Psoas muscle (tissue), 7 donors: ENCODE measurements at regions not wholly inside any gene's neighbourhood (a gene's known extent, or its start where the extent isn't known, plus 50 kb on each side); places are given as distances from the start of the nearest gene placed in this dataset.

ENCODE experiments used
- ATAC-seq, 4 donors: fragments of 200-7000 bp; cut with Tn5 transposase; one replicate each; pipeline ENCODE4 v1.9.1; 2020; ENCODE audit warnings: moderate library complexity in 3 of 4, mild to moderate bottlenecking in 2 of 4
- DNase-seq, 2 donors: peaks; one replicate each; pipeline ENCODE4 v3.0.0-alpha.2; 2020
- H3K27ac ChIP-seq: fragments of 200-600 bp; one replicate; pipeline ENCODE4 v1.8.0; 2022
- H3K27me3 ChIP-seq, 3 donors: fragments of 200-600 bp in 1 of 3; one replicate each; pipeline versions ENCODE4 v1.6.1 to v1.8.0; 2013 to 2022; ENCODE audit warnings: low read length in 2 of 3, mild to moderate bottlenecking in 2 of 3, moderate library complexity in 1 of 3; ENCODE audit not compliant: insufficient read depth in 3 of 3
- H3K36me3 ChIP-seq, 2 donors: fragments of 200-600 bp in 1 of 2; one replicate each; pipeline versions ENCODE4 v1.6.1 to v1.8.0; 2013 to 2022; ENCODE audit warnings: low read depth in 1 of 2, mild to moderate bottlenecking in 1 of 2, moderate library complexity in 1 of 2; ENCODE audit not compliant: insufficient read depth in 1 of 2
- H3K4me1 ChIP-seq: fragments of 200-600 bp; one replicate; pipeline ENCODE4 v1.8.0; 2022
- H3K4me3 ChIP-seq: fragments of 200-600 bp; one replicate; pipeline ENCODE4 v1.8.0; 2022; ENCODE audit warnings: mild to moderate bottlenecking
- H3K9me3 ChIP-seq: fragments of 200-600 bp; one replicate; pipeline ENCODE4 v1.8.0; 2022
- CTCF ChIP-seq: fragments of 200-600 bp; IDR thresholded peaks from one replicate; pipeline ENCODE4 v1.8.0; 2022; ENCODE audit warnings: antibody characterized with exemption
- WGBS, 3 donors: extraction: QIAGEN DNeasy Blood & Tissue Kit; methylation state at CpG; one replicate each; pipeline versions ENCODE4 v1.1.6 to v1.1.7; 2013; 5-methylcytosine and 5-hydroxymethylcytosine counted together
- intact Hi-C, 2 donors: fragments of 100-400 bp; cut with DNase I; formaldehyde crosslinking; loops; one replicate each; pipeline versions ENCODE4 v1.11.0 to v1.14.2; 2022
- donor health status: healthy with polysubstance abuse.
- donor health status: DM: no; HTN: no; CAD: no; lungs with moderate emphysema.
- donor health status: Bipolar disorder and iron deficiency.
- donor health status: healthy.
- donor health status: DM: yes; HTN: yes; CAD: no.
- donor health status: DM: no; HTN: no; CAD: no.
- donor health status: DM: yes; HTN: yes; CAD: no.

GRCh38 chr3:88572450-88572849, 422.7 kb downstream of the C3orf38 start:
- intact Hi-C loops, result no loop called here
- WGBS, 3 donors, result 65 to 78% (median 74%) methylated on average over 3 of the region's 3 CpGs
- H3K36me3 ChIP-seq, result no peaks in the 10 kb centered on the region

DNA sequence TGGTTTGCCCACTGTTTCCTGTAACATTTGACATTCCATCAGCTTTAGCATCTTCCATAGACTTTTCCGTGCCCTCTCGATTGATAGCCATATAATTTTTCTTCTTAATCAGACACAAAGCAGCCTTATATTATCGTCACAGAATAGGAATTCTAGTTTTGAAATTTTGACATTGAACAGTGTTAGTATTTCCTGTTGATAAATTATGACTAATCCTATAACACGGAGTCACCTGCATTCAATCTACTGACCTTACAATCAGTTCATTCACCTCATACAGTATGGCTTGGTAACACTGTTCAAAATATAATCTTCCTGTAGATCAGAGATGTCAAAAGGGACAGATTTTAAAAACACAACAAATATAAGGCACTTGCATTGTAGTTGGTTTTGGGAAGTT, 423.7 kb downstream of the C3orf38 start:
- Histone ChIP-seq H3K27me3 (no peaks in the 10 kb centered on the region), H3K27ac (no peak overlapping the region), H3K4me1 (no peaks in the 10 kb centered on the region), H3K9me3 (peaks cover 7% of the 10 kb centered on the region), H3K4me3 (no peak overlapping the region), H3K36me3 (no peaks in the 10 kb centered on the region)
- ATAC-seq (no peak), DNase-seq (no peak)
- intact Hi-C loops, result no loop called here
- TF ChIP-seq CTCF, result no peak
- 70 to 85% (median 79%) methylated on average over 4 of the region's 4 CpGs for WGBS, 3 donors

More at GRCh38 chr3:88572450-88572849, 422.7 kb downstream of the C3orf38 start:
- ATAC-seq, result no peak
- H3K27ac ChIP-seq, result no peak overlapping the region
- peaks cover 7% of the 10 kb centered on the region for H3K9me3 ChIP-seq
- no peak overlapping the region for H3K4me3 ChIP-seq
- H3K4me1 ChIP-seq, result no peaks in the 10 kb centered on the region
- TF ChIP-seq CTCF, result no peak
- no peak for DNase-seq
- no peaks in the 10 kb centered on the region for H3K27me3 ChIP-seq

DNA sequence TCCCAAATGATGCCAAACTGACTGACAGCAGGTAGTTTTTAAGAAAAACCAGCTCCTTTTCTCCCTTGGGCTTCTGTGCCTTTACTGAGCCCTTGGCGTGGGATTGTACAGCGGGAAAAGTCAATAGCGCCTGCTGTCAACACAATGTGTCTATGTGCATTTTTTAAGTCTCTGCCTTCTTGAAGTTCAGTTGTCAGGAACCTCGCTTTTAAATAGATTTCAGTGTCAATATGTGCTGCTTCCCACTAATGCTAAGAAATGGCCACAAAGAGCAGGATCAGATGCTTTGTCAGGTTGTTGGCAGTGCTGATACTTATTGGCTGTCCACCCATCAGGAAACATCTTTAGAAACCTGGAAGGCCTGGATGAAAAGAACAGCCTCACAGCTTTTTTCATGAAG, 424.4 kb downstream of the C3orf38 start:
- Histone ChIP-seq H3K4me1 (no peaks in the 10 kb centered on the region), H3K36me3 (no peaks in the 10 kb centered on the region), H3K27me3 (no peaks in the 10 kb centered on the region), H3K27ac (no peak overlapping the region), H3K4me3 (no peak overlapping the region), H3K9me3 (peaks cover 7% of the 10 kb centered on the region)
- ATAC-seq, result no peak
- intact Hi-C loops, result no loop called here
- TF ChIP-seq CTCF, result no peak
- WGBS, 3 donors, result 92 to 94% (median 92%) methylated on average over 4 of the region's 4 CpGs
- no peak for DNase-seq

DNA sequence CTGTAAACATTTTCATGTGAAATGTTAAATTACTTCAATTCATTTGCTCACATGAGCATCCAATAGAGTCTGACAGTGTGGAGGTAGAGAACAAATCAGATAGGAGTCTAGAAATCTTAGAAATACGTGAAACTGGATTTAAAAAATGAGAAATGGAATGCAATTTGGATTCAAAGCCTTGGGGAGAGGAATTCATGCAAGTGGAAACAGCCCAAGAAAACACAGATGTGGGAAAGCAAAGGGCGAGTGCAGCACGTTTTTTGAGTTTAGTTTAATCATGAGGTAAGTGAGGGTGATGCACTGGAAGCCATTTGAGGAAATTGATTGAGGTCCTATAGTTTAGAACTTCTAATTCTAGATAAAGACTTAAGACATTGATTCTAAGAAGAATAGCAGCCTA, 434.7 kb downstream of the C3orf38 start:
- intact Hi-C loops, result no loop called here
- H3K27ac ChIP-seq, result no peak overlapping the region
- DNase-seq (no peak), ATAC-seq (no peak)
- H3K36me3 ChIP-seq, result no peaks in the 10 kb centered on the region
- WGBS, 3 donors, result 57 to 75% (median 57%) methylated on average over 3 of the region's 3 CpGs
- no peaks in the 10 kb centered on the region for H3K27me3 ChIP-seq
- no peak overlapping the region for H3K4me3 ChIP-seq
- H3K9me3 ChIP-seq, result no peaks in the 10 kb centered on the region
- TF ChIP-seq CTCF, result no peak
- no peaks in the 10 kb centered on the region for H3K4me1 ChIP-seq

- DNase-seq, result no peak
- 80 to 90% (median 89%) methylated on average over 2 of the region's 2 CpGs for WGBS, 3 donors
Measured at GRCh38 chr3:88586121-88586640, 436.4 kb downstream of the C3orf38 start.

More at GRCh38 chr3:88586121-88586640, 436.4 kb downstream of the C3orf38 start:
- no peak overlapping the region for H3K4me3 ChIP-seq
- no peak overlapping the region for H3K27ac ChIP-seq
- no peaks in the 10 kb centered on the region for H3K36me3 ChIP-seq
- no peaks in the 10 kb centered on the region for H3K4me1 ChIP-seq
- ATAC-seq, result no peak
- no peak for TF ChIP-seq CTCF
- intact Hi-C loops, result no loop called here
- no peaks in the 10 kb centered on the region for H3K9me3 ChIP-seq
- H3K27me3 ChIP-seq, result no peaks in the 10 kb centered on the region
